HepG2 (cell line): ENCODE measurements at regions not wholly inside any gene's neighbourhood (a gene's known extent, or its start where the extent isn't known, plus 50 kb on each side); places are given as distances from the start of the nearest gene placed in this dataset.

Source experiments
- ATAC-seq: fragments of 200-7000 bp; cut with Tn5 transposase; 3 replicates; pipeline ENCODE4 v1.9.1; 2020; ENCODE audit warnings: mild to moderate bottlenecking, moderate library complexity
- BruUV-seq: library from RNA; stranded (reverse); fragments of 400-500 nt; replicated peaks from 2 replicates; lab custom pipeline; 2021; lab: Mats Ljungman, UMichigan
- CTCF ChIA-PET: fragments of 300-600 bp; formaldehyde crosslinking; extraction: SDS; loops from one replicate; lab custom pipeline; 2021; ENCODE audit warnings: low total read pairs, inconsistent platforms, low intra/inter-chr PET ratio; lab: Yijun Ruan, JAX
- POLR2A ChIA-PET: fragments of 350-600 bp; sonication (Branson Sonifier 250); formaldehyde crosslinking; loops from one replicate; lab custom pipeline; 2020; ENCODE audit warnings: antibody characterized with exemption, inconsistent platforms; lab: Yijun Ruan, JAX
- DNase-seq: peaks from one replicate; pipeline ENCODE4 v3.0.0-alpha.2; 2015; ENCODE audit warnings: low spot score
- FAIRE-seq: peaks from 3 replicates; lab custom pipeline; 2011; peaks lifted over from hg19 to GRCh38; lab: Jason Lieb, UNC
- H2AFZ ChIP-seq: one replicate; pipeline ENCODE4 v1.6.1; 2011; ENCODE audit warnings: low read length, inconsistent platforms
- H3K27ac ChIP-seq: fragments of 300-600 bp; 3 replicates; pipeline ENCODE4 v1.8.0; 2011; ENCODE audit warnings: mixed run types, mild to moderate bottlenecking, mixed read lengths, low read length, inconsistent platforms; ENCODE audit not compliant: insufficient read depth; ENCODE audit errors: extremely low read length
- H3K27me3 ChIP-seq, 2 experiments: fragments of 200-600 bp in 1 of 2; 2 replicates in 1 of 2; 3 replicates in 1 of 2; pipeline versions ENCODE4 v1.6.0 to v1.8.0; 2011; ENCODE audit warnings: low read length in 2 of 2, mild to moderate bottlenecking in 2 of 2, moderate library complexity in 2 of 2, inconsistent platforms in 1 of 2; ENCODE audit not compliant: insufficient read depth in 2 of 2, control insufficient read depth in 1 of 2
- H3K36me3 ChIP-seq, 2 experiments: fragments of 200-600 bp in 1 of 2; replicated peaks in 1 of 2; 2 replicates in 1 of 2; 3 replicates in 1 of 2; pipeline versions ENCODE4 v1.5.1 to v1.8.0; 2011; ENCODE audit warnings: low read length in 2 of 2, inconsistent platforms in 1 of 2; ENCODE audit not compliant: insufficient read depth in 2 of 2, control insufficient read depth in 1 of 2
- H3K4me1 ChIP-seq: 2 replicates; pipeline ENCODE4 v1.5.1; 2012; ENCODE audit warnings: low read length, inconsistent platforms; ENCODE audit not compliant: insufficient read depth
- H3K4me2 ChIP-seq: 2 replicates; pipeline ENCODE4 v1.6.0; 2011; ENCODE audit warnings: low read depth, low read length, inconsistent platforms
- H3K4me3 ChIP-seq, 3 experiments: fragments of 200-600 bp in 1 of 3; sonication (generic), shearing (Covaris generic) in 1 of 3; replicated peaks in 1 of 3; 2 replicates each; pipeline ENCODE4 v1.5.1; 2011 to 2016; ENCODE audit warnings: low read length in 3 of 3, inconsistent platforms in 2 of 3, low read depth in 2 of 3, mild to moderate bottlenecking in 2 of 3, control low read depth in 1 of 3, mixed read lengths in 1 of 3; ENCODE audit not compliant: insufficient read depth in 1 of 3
- H3K79me2 ChIP-seq: one replicate; pipeline ENCODE4 v1.6.1; 2011; ENCODE audit warnings: low read length, inconsistent platforms; ENCODE audit not compliant: insufficient read depth
- H3K9ac ChIP-seq: 2 replicates; pipeline ENCODE4 v1.6.0; 2011; ENCODE audit warnings: mild to moderate bottlenecking, low read depth, low read length, inconsistent platforms; ENCODE audit not compliant: insufficient read depth
- H3K9me3 ChIP-seq: 2 replicates; pipeline ENCODE4 v1.5.1; 2012; ENCODE audit warnings: mild to moderate bottlenecking, low read length
- H4K20me1 ChIP-seq: 2 replicates; pipeline ENCODE4 v1.6.0; 2011; ENCODE audit warnings: inconsistent platforms, mild to moderate bottlenecking, low read length, moderate library complexity; ENCODE audit not compliant: insufficient read depth
- GATAD1 ChIP-seq: IDR thresholded peaks from 2 replicates; pipeline ENCODE4 v1.6.1; 2016; ENCODE audit warnings: missing genetic modification reagents, missing compliant biosample characterization
- PAXIP1 ChIP-seq: sonication (generic); formaldehyde crosslinking; conservative IDR thresholded peaks from 2 replicates; pipeline ENCODE4 v1.4.0; 2020; ENCODE audit warnings: mild to moderate bottlenecking, missing genetic modification reagents, moderate library complexity
- POGZ ChIP-seq: sonication (generic); formaldehyde crosslinking; IDR thresholded peaks from 2 replicates; pipeline ENCODE4 v1.4.0; 2020; ENCODE audit warnings: mild to moderate bottlenecking, missing genetic modification reagents
- SMAD9 ChIP-seq: sonication (generic); formaldehyde crosslinking; IDR thresholded peaks from 2 replicates; pipeline ENCODE4 v1.5.1; 2020; ENCODE audit warnings: mild to moderate bottlenecking, missing genetic modification reagents
- SP5 ChIP-seq: IDR thresholded peaks from 2 replicates; pipeline ENCODE4 v1.6.1; 2016; ENCODE audit warnings: low read depth, borderline replicate concordance
- ZNF224 ChIP-seq: sonication (generic); formaldehyde crosslinking; IDR thresholded peaks from 2 replicates; pipeline ENCODE4 v1.5.0; 2020; ENCODE audit warnings: mild to moderate bottlenecking, missing genetic modification reagents
- ZNF33A ChIP-seq: sonication (generic); formaldehyde crosslinking; IDR thresholded peaks from 2 replicates; pipeline ENCODE4 v1.5.1; 2020; ENCODE audit warnings: missing genetic modification reagents, mild to moderate bottlenecking, moderate library complexity, borderline replicate concordance
- ZNF407 ChIP-seq: sonication (generic); formaldehyde crosslinking; IDR thresholded peaks from one replicate; pipeline ENCODE4 v1.5.1; 2020; ENCODE audit warnings: mild to moderate bottlenecking, missing genetic modification reagents; ENCODE audit errors: not compliant biosample characterization
- WGBS: methylation state at CpG from one replicate; pipeline ENCODE4 v1.1.6; 2017; ENCODE audit warnings: low lambda C conversion rate; 5-methylcytosine and 5-hydroxymethylcytosine counted together
- in situ Hi-C: cut with HindIII; loops from 2 replicates; pipeline ENCODE4 v1.10.0; 2017; ENCODE audit warnings: low pct_unique_long_range_greater_than_20kb; ENCODE audit not compliant: extremely low pct_ligation_motif_present
- intact Hi-C: fragments of 100-400 bp; cut with micrococcal nuclease; formaldehyde crosslinking; loops from one replicate; pipeline ENCODE4 v1.10.0; 2022; ENCODE audit not compliant: unreplicated experiment

- Histone ChIP-seq H3K27ac (no peak overlapping the region), H3K9ac (no peak overlapping the region), H3K79me2 (no peaks in the 10 kb centered on the region), H3K4me2 (no peak overlapping the region), H3K9me3 (no peaks in the 10 kb centered on the region), H3K4me1 (no peaks in the 10 kb centered on the region), H2AFZ (no peak overlapping the region), H3K27me3 (peaks cover 0 to 2% of the 10 kb centered on the region in 2 experiments; a peak in 1 of 5 replicates), H3K4me3 (no peak overlapping the region), H3K36me3 (no peaks in the 10 kb centered on the region), H4K20me1 (no peaks in the 10 kb centered on the region)
- ChIA-PET CTCF (no interaction called here), POLR2A (no interaction called here)
- no peak for ATAC-seq
- DNase-seq: no peak
- in situ Hi-C loops: no loop called here
- BruUV-seq: no TSS peak
- intact Hi-C loops: no loop called here
- FAIRE-seq: no peak
- TF ChIP-seq SMAD9 (CRISPR knock-in tag) (no peak), ZNF407 (CRISPR knock-in tag) (no peak), ZNF33A (CRISPR knock-in tag) (no peak), SP5 (no peak), GATAD1 (CRISPR knock-in tag) (no peak), PAXIP1 (no peak), ZNF224 (CRISPR knock-in tag) (no peak), POGZ (CRISPR knock-in tag) (no peak)
- WGBS: 52% methylated on average over 6 of the region's 6 CpGs
Observed at GRCh38 chr15:38112406-38112805, 140.2 kb upstream of the SPRED1 start.
